ENCODE measurements at regions not wholly inside any gene's neighbourhood (a gene's known extent, or its start where the extent isn't known, plus 50 kb on each side); places are given as distances from the start of the nearest gene placed in this dataset.

DNA sequence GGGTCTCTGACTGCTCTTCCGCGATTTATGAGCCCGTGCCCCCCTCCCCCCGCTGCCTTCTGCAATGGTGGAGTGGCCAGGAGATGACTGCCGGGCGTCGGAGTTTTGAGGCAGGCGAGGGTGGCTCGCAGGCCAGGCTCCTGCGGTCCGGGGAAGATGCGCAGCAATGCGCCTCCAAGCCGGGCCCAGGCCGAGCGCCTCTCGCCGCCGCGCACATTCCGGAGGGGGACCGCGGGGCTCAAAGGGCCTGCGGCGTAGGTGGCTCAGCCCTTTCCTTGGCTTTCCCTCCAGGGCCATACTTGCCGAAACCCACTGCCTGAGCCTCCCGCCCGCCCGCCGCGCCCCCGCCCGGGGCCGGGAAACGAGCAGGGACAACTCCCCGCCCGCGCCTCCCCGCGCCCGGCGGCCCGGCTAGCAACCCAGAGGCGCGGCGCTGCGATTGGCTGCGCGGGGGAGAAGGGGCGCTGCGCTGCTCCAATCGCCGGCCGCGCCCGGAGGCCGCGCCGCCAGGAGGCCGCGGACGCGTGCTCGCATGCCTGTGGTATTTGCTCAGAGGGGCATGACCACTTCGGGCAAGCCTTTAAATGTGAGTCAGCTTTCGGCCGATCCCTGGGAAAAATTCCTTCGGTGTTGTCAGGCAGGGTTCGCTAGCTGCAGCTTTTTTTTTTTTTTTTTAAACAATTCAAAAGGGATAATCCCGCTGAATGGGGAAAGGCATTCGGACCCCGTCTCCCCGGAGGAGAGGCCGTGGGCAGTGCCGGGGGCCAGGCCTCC is 157.9 kb upstream of the PARP11 start:
- peak in 3 of 4 donors; percentile 77 to 89 (median 81) for DNase-seq (ENCODE audit: low read depth in 4 of 4, low spot score in 2 of 4)

- no peak for DNase-seq (ENCODE audit: low read depth in 4 of 4, low spot score in 2 of 4)
Observed at GRCh38 chr12:4027412-4027811, 154.2 kb upstream of the PARP11 start.

DNA sequence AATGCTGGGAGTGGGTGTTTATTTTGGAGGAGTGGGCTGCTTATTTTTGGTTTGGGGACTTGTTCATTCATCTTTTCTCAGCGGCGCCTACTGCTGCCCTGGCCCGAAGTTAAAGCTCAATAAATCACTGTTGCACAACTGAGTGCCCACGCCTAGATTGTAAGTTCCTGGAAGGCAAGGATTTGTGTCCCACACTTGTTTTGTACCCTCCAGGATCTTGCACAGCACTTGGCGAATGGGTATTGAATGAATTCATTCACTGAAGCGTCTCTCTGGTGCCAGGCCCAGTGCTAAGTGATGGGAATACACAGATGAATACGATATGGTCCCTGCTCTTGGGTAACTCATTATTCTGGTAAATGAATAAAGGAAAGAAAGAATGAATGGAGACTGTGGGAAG is 153.3 kb upstream of the PARP11 start:
- DNase-seq (ENCODE audit: low read depth in 4 of 4, low spot score in 2 of 4) = no peak

DNA sequence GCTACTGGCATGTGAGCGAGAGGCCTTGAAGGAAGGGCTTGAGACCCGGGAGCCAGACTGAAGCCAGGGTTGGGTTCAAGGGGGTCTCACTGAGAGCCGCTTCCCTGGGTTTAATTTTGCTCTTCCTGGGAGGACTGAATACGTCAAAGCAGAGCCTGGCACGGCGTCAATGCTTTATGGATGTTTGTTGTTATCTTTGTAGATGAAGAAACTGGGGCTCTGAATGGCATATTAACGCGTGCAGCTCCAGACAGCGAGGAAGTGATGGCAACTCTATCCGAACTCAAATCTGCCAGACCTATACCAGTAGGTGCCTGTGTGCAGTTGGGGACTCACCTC is 152.8 kb upstream of the PARP11 start:
- DNase-seq (ENCODE audit: low read depth in 4 of 4, low spot score in 2 of 4) = no peak

DNA sequence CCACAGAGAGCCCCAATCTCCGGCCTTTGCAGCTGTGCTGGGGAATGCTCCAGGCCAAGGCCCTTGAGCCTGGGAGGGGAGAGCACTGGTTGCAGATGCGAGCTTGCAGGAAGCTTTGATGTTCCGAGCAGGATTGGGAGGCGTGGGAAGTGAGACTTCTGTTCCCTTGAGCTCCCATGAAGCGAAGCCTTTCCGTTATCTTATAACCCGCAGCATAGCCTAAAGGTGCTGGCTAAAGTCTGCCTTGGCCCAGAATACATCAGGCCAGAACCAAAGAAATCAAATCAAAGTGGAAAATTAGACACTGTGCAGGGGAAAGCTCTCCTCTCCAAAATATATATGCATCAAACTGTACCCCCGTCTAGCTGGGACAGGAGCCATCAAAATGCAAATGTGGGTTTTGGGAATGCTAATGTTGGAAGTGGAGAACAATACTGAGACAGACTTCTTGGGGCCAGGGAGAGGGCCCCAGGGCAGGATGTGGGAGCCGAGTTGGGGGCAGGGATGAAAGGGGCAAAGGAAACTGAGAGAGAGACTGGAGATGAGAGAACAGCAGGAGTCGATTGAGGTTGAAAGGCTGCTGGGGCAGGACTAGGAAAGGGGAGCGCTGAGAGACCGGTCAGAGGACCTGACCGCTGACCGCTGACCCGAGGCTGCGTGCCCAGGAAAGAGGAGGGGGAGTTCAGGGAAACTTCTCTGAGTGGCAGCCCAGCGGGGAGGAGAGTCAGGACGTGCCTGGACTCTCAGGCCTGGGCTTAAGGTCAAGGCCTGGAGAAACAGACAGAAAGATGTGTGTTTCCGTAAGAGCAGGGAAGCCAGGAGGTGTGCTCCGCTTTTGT is 152.2 kb upstream of the PARP11 start:
- no peak for DNase-seq (ENCODE audit: low read depth in 4 of 4, low spot score in 2 of 4)

- DNase-seq (ENCODE audit: low read depth in 4 of 4, low spot score in 2 of 4) = no peak
Observed at GRCh38 chr12:4024701-4025100, 151.5 kb upstream of the PARP11 start.

DNA sequence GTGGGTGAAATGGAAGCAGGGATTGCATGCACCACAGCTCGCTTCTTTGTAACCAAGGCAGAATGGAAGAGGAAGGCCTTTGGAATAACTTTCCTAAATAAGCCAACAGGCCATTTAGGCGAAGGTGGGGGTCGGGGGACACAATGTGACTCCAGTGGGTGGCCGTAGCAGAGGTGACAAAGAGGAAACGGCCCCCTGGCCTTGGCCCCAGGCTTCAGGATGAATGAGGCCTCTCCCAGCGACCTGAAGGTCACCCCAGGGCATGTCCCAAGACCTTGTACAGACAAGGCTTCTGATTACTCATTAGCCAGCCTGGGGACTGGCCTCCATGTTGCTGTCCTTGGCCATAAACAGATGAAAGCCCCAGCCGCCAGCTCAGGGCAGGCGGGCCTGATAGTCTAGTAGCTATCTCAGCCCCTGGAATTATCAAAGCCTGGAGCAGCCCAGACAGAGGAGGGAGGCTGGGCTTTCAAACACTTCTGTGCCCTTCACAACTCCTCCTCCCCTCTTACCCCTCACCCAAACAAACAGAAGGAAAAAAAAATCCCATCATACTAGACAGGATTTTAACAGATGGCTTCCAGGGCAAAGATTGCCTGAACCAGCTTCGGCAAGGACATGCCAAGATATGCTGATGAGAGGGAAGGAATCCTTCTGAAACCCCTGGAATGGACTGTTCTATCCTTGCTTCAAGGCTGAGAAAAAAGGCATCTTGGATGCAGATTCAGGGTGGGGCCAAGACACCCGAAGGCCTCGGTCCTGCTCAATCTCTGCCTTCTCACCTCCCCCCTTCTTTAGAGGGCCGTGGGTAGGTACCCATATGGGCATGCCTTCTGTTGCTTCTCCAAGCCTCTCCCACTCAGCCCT is 142.3 kb upstream of the PARP11 start:
- no peak for DNase-seq (ENCODE audit: low read depth in 4 of 4, low spot score in 2 of 4)

DNA sequence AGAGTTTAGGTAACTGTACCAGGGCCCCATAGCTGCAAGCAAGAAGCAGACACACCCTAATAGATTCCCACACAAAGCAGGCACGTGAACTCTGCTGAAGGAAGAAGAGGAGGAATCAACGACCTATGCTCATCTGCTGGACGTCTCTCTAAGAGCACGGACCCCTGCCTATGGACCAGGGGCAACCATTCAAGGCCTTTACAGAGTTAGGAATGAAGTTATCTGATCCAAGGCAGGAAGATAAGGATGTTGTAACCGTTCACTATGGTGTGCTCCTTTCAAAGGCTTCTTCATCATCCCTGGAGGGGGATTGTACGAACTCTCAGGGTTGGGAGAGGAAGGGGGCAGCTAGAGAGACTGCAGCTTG is 141.6 kb upstream of the PARP11 start:
- DNase-seq (ENCODE audit: low read depth in 4 of 4, low spot score in 2 of 4) = no peak

DNA sequence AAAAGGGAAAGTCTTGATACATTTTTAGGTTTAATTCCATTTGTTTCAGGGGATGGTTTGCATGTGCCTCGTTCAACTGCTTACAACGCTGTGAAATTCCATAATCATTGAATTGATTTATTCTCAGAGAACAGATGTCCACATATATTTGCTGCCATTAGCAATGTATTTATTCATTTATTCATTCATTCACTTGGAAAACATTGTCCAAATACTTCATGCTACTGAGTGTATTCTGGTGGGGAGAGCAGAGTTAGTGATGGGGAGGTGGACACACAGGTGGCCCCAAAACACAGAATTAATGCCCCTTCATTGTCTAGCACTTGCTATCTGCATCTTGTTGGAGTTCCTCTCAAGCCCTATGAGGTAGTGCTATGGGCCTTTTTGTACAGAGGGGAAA is 141.2 kb upstream of the PARP11 start:
- DNase-seq (ENCODE audit: low read depth in 4 of 4, low spot score in 2 of 4) = no peak

- DNase-seq (ENCODE audit: low read depth in 4 of 4, low spot score in 2 of 4) = no peak
Observed at GRCh38 chr12:4012977-4013968, 140.1 kb upstream of the PARP11 start.

- DNase-seq (ENCODE audit: low read depth in 4 of 4, low spot score in 2 of 4) = no peak
Observed at GRCh38 chr12:4012073-4012472, 138.9 kb upstream of the PARP11 start.

DNA sequence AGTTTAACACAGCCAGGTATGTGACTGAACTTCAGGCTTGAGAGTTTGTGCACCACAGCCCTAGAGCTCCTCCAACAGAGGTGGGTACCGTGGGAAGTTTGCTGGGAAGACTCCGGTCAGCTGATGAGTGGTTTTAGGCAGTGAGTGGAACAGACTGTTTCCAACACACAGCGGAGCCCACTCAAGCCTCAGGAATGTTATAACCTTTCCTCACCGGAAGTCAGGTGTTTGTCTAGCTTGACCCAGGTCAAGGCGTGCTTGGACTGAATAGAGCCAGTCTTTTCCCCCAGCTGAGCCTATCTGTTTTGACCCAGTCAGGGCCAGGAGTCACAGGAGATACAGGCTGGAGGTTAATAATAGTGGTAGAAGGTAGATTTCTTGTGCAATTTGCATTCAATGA is 138.4 kb upstream of the PARP11 start:
- no peak for DNase-seq (ENCODE audit: low read depth in 4 of 4, low spot score in 2 of 4)

DNA sequence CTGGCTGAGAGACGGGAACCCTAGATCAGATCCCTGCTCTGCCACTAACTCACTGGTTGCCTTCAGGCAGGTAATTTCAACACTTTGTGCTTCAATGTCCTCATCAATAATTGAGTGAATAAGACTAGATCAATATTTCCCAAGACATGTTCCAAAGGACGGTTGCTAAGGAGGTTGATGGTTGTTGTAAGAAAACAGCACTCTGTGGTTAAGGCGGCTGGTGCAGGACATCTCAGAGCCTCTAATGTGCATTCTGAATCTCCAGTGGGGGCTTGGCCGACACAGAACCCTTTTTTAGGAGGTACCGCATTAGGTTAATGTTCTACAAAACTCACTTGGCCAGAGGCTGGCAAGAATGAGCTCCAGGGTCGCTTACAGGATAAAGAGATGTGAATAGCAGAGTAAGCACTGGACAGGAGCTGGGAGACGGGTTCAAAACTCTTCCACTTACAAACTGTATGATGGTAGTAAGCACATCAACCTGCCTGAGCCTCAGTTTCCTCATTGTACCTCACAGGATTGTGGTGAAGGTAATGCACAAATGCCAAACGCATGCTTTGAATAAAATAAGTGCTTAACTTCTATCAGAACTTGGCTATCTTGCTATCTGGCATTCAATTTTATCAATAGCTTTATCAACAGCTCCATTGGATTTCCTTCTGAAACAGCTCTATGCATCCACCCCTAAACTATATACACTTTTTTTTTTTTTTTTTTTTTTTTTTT is 136.9 kb upstream of the PARP11 start:
- DNase-seq (ENCODE audit: low read depth in 4 of 4, low spot score in 2 of 4) = no peak

GRCh38 chr12:4006743-4007142 is 133.5 kb upstream of the PARP11 start:
- no peak for DNase-seq (ENCODE audit: low read depth in 4 of 4, low spot score in 2 of 4)

GRCh38 chr12:4005851-4006430 is 132.7 kb upstream of the PARP11 start:
- no peak for DNase-seq (ENCODE audit: low read depth in 4 of 4, low spot score in 2 of 4)

DNA sequence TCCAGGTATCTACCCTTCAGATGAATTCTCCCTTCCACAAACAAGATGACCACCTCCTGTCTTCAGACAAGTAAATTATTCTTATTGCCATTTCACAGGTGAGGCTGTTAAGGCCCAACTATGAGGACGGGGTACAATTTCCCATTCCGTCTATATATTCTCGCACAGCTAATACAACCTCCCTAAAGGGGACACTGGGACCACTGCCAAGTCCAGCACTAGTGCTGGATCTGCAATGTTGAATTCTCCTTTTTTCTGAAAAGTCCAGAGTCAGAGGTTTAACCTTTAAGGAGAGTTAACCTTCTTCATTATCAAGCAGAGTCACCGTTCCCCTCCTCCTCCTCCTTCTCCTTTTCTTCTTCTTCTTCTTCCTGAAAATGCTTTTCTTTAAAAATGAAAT is 130.4 kb upstream of the PARP11 start:
- no peak for DNase-seq (ENCODE audit: low read depth in 4 of 4, low spot score in 2 of 4)

GRCh38 chr12:4002601-4003000 is 129.4 kb upstream of the PARP11 start:
- no peak for DNase-seq (ENCODE audit: low read depth in 4 of 4, low spot score in 2 of 4)

GRCh38 chr12:4001841-4002240 is 128.6 kb upstream of the PARP11 start:
- no peak for DNase-seq (ENCODE audit: low read depth in 4 of 4, low spot score in 2 of 4)

GRCh38 chr12:4001031-4001430 is 127.8 kb upstream of the PARP11 start:
- no peak for DNase-seq (ENCODE audit: low read depth in 4 of 4, low spot score in 2 of 4)

Measured in left renal cortex interstitium (tissue), 4 donors.